Mammary epithelial cell (primary cell): ENCODE measurements at regions not wholly inside any gene's neighbourhood (a gene's known extent, or its start where the extent isn't known, plus 50 kb on each side); places are given as distances from the start of the nearest gene placed in this dataset.

Experiments
- CTCF ChIP-seq, 2 donors: IDR thresholded peaks in 1 of 2; conservative IDR thresholded peaks in 1 of 2; 2 replicates each; pipeline ENCODE4 v1.5.1; 2011 to 2012; ENCODE audit warnings: inconsistent platforms in 2 of 2, low read length in 2 of 2, mild to moderate bottlenecking in 2 of 2, control low read depth in 1 of 2, low read depth in 1 of 2; ENCODE audit not compliant: insufficient read depth in 1 of 2; ENCODE audit errors: extremely low read depth in 1 of 2
- EZH2 ChIP-seq: IDR thresholded peaks from 2 replicates; pipeline ENCODE4 v1.6.1; 2012; ENCODE audit warnings: low read length, inconsistent platforms, borderline replicate concordance

- TF ChIP-seq CTCF (conservative IDR thresholded peaks at IDR 0.05 in 1 of 2, IDR thresholded peaks at IDR 0.05 in 1 of 2; ENCODE audit: extremely low read depth in 1 of 2, insufficient read depth in 1 of 2, low read depth in 1 of 2, low read length in 2 of 2) (no peak), EZH2 (no peak)
Observed at GRCh38 chr16:85220964-85221731, 108.9 kb upstream of the CIBAR2 start.
